HEK293T (cell line): ENCODE measurements at regions not wholly inside any gene's neighbourhood (a gene's known extent, or its start where the extent isn't known, plus 50 kb on each side); places are given as distances from the start of the nearest gene placed in this dataset.

Source experiments
- CTCF ChIA-PET: fragments of 350-600 bp; formaldehyde crosslinking; extraction: SDS; loops from one replicate; lab custom pipeline; 2021; ENCODE audit warnings: antibody characterized with exemption, inconsistent platforms; lab: Yijun Ruan, JAX
- POLR2A ChIA-PET: fragments of 350-600 bp; formaldehyde crosslinking; extraction: SDS; loops from one replicate; lab custom pipeline; 2020; ENCODE audit warnings: antibody characterized with exemption, inconsistent platforms; lab: Yijun Ruan, JAX
- DNase-seq: peaks from one replicate; pipeline ENCODE4 v3.0.0; 2012; ENCODE audit warnings: mixed read lengths; ENCODE audit errors: extremely low spot score
- ARNT ChIP-seq: fragments of 450-650 bp; IDR thresholded peaks from 2 replicates; pipeline ENCODE4 v1.6.1; 2017; ENCODE audit warnings: mild to moderate bottlenecking
- BHLHE40 ChIP-seq: fragments of 450-650 bp; IDR thresholded peaks from 2 replicates; pipeline ENCODE4 v1.6.1; 2016; ENCODE audit warnings: mild to moderate bottlenecking, moderate library complexity, borderline replicate concordance
- CTBP1 ChIP-seq: fragments of 450-650 bp; IDR thresholded peaks from 2 replicates; pipeline ENCODE4 v1.6.1; 2016; ENCODE audit warnings: borderline replicate concordance
- ELF4 ChIP-seq: fragments of 450-650 bp; IDR thresholded peaks from 2 replicates; pipeline ENCODE4 v1.6.1; 2017; ENCODE audit warnings: antibody characterized with exemption
- FOXA1 ChIP-seq: fragments of 450-650 bp; IDR thresholded peaks from 2 replicates; pipeline ENCODE4 v1.6.1; 2016; ENCODE audit warnings: mild to moderate bottlenecking
- FOXK2 ChIP-seq: fragments of 450-650 bp; IDR thresholded peaks from 2 replicates; pipeline ENCODE4 v1.6.1; 2016; ENCODE audit warnings: mild to moderate bottlenecking
- FOXM1 ChIP-seq: fragments of 450-650 bp; IDR thresholded peaks from 2 replicates; pipeline ENCODE4 v1.6.1; 2017; ENCODE audit warnings: mild to moderate bottlenecking, borderline replicate concordance
- HDGF ChIP-seq: fragments of 450-650 bp; IDR thresholded peaks from 2 replicates; pipeline ENCODE4 v1.6.1; 2017; ENCODE audit warnings: antibody characterized with exemption, borderline replicate concordance
- L3MBTL2 ChIP-seq: fragments of 450-650 bp; conservative IDR thresholded peaks from 2 replicates; pipeline ENCODE4 v1.6.1; 2016; ENCODE audit warnings: mild to moderate bottlenecking
- LEF1 ChIP-seq: fragments of 450-650 bp; IDR thresholded peaks from 2 replicates; pipeline ENCODE4 v1.6.1; 2017; ENCODE audit warnings: mild to moderate bottlenecking, borderline replicate concordance
- NFRKB ChIP-seq: fragments of 450-650 bp; IDR thresholded peaks from 2 replicates; pipeline ENCODE4 v1.6.1; 2016; ENCODE audit warnings: mild to moderate bottlenecking, moderate library complexity
- PKNOX1 ChIP-seq: fragments of 450-650 bp; IDR thresholded peaks from 2 replicates; pipeline ENCODE4 v1.6.1; 2016
- SP1 ChIP-seq: fragments of 450-650 bp; IDR thresholded peaks from 2 replicates; pipeline ENCODE4 v1.6.1; 2017
- SUZ12 ChIP-seq: fragments of 450-650 bp; IDR thresholded peaks from 2 replicates; pipeline ENCODE4 v1.6.1; 2016; ENCODE audit warnings: mild to moderate bottlenecking
- TARDBP ChIP-seq: fragments of 450-650 bp; IDR thresholded peaks from 2 replicates; pipeline ENCODE4 v1.6.1; 2016
- ZNF384 ChIP-seq: fragments of 450-650 bp; IDR thresholded peaks from 2 replicates; pipeline ENCODE4 v1.6.1; 2016

- ChIA-PET CTCF (no interaction called here), POLR2A (no interaction called here)
- no peak for TF ChIP-seq HDGF
- no peak for TF ChIP-seq SUZ12
- no peak for TF ChIP-seq FOXK2
- TF ChIP-seq LEF1 = no peak
- no peak for TF ChIP-seq L3MBTL2
- no peak for TF ChIP-seq SP1
- TF ChIP-seq ARNT = no peak
- no peak for TF ChIP-seq NFRKB
- no peak for TF ChIP-seq CTBP1
- no peak for TF ChIP-seq BHLHE40
- no peak for TF ChIP-seq FOXM1
- no peak for TF ChIP-seq TARDBP
- TF ChIP-seq PKNOX1 = no peak
- TF ChIP-seq FOXA1 = no peak
- TF ChIP-seq ZNF384 = no peak
- no peak for TF ChIP-seq ELF4
- DNase-seq = no peak
Observed at GRCh38 chr15:47548986-47549385, 168.3 kb upstream of the SEMA6D start.

GRCh38 chr15:47551079-47551478 is 166.2 kb upstream of the SEMA6D start:
- CTCF ChIA-PET = interaction anchor here (0.6 kb wide), 1 partner anchor 96 kb away, joined by 3 read pairs; no protein-coding TSS in a partner anchor
- POLR2A ChIA-PET = no interaction called here
- TF ChIP-seq LEF1 (no peak), L3MBTL2 (no peak), HDGF (no peak), FOXK2 (no peak), FOXA1 (no peak), ARNT (no peak), SP1 (no peak), BHLHE40 (no peak)
- peak; percentile 8 for DNase-seq

DNA sequence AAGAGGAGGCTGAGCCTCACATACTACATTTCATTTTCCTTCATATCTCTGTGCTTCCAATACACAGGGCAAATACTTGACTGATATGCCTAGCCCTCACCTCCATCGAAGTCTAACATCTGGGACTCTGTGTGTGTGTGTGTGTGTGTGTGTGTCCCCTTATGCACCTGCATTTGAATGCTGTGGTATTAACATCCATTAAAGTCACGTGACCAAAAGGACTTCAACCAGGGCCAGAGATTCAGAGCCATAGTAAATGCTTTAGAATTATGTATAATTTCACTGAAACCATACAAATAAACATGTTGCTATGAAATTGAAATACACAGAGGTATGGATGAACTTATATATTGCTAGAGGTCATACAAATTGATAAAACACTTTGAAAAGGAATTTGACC is 165.8 kb upstream of the SEMA6D start:
- no peak for DNase-seq
- ChIA-PET CTCF (interaction anchor here (0.6 kb wide), 1 partner anchor 95 kb away, joined by 3 read pairs; no protein-coding TSS in a partner anchor), POLR2A (no interaction called here)
- TF ChIP-seq PKNOX1 (no peak), ZNF384 (no peak)

DNA sequence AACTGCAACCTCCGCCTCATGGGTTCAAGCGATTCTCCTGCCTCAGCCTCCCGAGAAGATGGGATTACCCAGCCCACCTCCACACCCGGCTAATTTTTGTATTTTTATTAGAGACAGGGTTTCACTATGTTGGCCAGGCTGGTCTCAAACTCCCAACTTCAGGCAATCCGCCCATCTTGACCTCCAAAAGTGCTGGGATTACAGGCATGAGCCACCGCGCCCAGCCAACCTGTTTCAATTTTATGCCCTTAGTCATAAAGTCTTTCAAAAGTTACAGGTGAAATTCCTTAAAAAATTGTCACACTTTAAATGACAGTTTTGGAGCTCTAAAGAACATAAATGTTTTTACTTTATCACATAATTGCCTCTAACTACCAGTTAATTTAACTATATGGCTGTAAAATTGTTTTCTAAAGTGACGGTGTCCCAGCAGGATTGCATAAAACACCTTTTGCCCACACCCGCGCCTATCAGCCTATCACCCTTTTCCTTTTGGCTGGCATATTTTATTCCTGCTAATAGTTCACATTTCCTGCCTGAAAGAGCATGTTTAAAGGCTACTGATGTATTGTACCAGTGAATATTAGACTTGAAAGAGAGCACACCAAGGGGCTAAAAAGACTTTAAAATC is 164.2 kb upstream of the SEMA6D start:
- no peak for DNase-seq
- POLR2A ChIA-PET = no interaction called here
- TF ChIP-seq SUZ12 = no peak
- no peak for TF ChIP-seq ELF4
- TF ChIP-seq SP1 = no peak
- TF ChIP-seq PKNOX1 = no peak
- no peak for TF ChIP-seq FOXA1
- CTCF ChIA-PET = no interaction called here

DNA sequence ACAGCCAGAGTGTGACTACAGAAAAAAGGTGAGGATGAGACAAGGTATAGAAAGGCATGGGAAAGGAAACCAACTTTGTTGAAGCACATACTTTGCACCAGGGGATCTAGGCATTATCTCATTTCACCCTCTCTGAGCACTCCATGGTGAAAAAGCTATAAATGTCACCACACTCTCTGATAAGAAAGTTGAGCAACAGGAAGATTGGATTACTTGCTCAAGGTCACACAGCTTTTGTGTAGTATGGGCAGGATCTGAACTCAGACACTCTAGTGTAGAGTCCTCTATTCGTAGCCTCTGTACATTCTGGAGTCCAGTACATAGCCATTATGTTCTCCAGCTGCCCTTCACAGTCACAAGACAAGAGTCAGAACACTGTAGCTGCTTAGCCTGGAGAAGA is 163.4 kb upstream of the SEMA6D start:
- TF ChIP-seq SP1 (no peak), TARDBP (no peak), HDGF (no peak), ZNF384 (no peak), FOXM1 (no peak), L3MBTL2 (no peak), CTBP1 (no peak), NFRKB (no peak), BHLHE40 (no peak)
- CTCF ChIA-PET = no interaction called here
- DNase-seq = no peak
- POLR2A ChIA-PET = no interaction called here

DNA sequence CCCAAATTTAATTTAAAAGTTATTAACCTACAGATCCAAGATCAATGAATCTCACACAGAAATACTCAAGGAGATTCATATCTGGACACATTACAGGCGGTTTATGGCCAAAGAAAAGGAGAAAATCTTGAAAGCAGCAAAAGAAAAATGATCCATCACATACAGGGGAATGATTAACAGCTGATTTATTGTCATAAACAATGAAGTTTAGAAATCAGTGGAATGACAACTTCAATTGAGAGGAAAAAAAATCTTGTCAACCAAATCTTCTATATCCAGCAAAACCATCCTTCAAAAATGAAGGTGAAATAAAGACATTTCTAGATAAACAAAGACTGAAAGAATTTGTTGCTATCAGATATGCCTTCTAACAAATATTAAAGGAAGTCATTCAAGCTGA is 156.2 kb upstream of the SEMA6D start:
- ChIA-PET CTCF (no interaction called here), POLR2A (no interaction called here)
- TF ChIP-seq PKNOX1 (no peak), LEF1 (no peak), SUZ12 (no peak), TARDBP (no peak), HDGF (no peak), FOXM1 (no peak), L3MBTL2 (no peak), BHLHE40 (no peak), NFRKB (no peak), FOXA1 (no peak), ZNF384 (no peak), CTBP1 (no peak), ELF4 (no peak), FOXK2 (no peak), SP1 (no peak)
- DNase-seq = no peak
